ENCODE measurements at regions not wholly inside any gene's neighbourhood (a gene's known extent, or its start where the extent isn't known, plus 50 kb on each side); places are given as distances from the start of the nearest gene placed in this dataset.

DNA sequence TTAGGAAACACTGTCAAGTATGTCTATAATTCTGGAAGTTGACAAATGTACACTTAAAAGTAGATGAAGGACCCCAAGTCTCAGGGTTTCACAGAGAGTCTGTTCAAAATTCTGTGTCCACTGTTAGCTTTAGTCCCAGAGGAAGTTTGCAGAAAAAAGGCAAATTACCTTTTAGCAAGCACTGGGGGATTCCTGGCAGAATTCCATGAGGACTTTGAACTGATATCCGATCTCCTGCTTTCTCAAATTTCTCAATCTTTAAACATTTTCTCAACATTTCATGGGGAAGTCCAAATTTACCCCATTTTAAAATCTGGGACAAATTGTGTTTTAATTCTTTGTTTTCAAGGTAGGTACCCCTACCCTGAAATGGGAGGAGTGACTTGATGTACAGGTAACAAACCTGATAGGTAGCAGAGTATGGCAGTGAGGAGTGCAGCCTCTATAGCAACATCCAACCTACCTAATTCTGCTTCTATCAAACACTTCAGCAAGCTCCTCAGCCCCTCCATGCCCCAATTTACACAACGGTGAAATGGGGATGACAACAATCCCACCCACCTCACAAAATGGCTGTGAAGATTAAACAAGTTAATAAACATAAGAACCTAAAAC, 344.9 kb downstream of the OMA1 start:
- Mint-ChIP-seq H3K27ac (no peak overlapping the region), H3K27me3 (peaks cover 4% of the 10 kb centered on the region), H3K4me3 (no peak overlapping the region), H3K9me3 (no peaks in the 10 kb centered on the region), H3K36me3 (ENCODE audit: low read depth) (no peaks in the 10 kb centered on the region), H3K4me1 (no peaks in the 10 kb centered on the region)
- TF ChIP-seq, protein P1, sequence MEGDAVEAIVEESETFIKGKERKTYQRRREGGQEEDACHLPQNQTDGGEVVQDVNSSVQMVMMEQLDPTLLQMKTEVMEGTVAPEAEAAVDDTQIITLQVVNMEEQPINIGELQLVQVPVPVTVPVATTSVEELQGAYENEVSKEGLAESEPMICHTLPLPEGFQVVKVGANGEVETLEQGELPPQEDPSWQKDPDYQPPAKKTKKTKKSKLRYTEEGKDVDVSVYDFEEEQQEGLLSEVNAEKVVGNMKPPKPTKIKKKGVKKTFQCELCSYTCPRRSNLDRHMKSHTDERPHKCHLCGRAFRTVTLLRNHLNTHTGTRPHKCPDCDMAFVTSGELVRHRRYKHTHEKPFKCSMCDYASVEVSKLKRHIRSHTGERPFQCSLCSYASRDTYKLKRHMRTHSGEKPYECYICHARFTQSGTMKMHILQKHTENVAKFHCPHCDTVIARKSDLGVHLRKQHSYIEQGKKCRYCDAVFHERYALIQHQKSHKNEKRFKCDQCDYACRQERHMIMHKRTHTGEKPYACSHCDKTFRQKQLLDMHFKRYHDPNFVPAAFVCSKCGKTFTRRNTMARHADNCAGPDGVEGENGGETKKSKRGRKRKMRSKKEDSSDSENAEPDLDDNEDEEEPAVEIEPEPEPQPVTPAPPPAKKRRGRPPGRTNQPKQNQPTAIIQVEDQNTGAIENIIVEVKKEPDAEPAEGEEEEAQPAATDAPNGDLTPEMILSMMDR (IDR thresholded peaks at IDR 0.05): no peak
- ChIA-PET POLR2A (no interaction called here), CTCF (no interaction called here)
- ATAC-seq (ENCODE audit: low read depth): no peak
- intact Hi-C loops (cut with micrococcal nuclease): no loop called here
- DNase-seq: no peak

DNA sequence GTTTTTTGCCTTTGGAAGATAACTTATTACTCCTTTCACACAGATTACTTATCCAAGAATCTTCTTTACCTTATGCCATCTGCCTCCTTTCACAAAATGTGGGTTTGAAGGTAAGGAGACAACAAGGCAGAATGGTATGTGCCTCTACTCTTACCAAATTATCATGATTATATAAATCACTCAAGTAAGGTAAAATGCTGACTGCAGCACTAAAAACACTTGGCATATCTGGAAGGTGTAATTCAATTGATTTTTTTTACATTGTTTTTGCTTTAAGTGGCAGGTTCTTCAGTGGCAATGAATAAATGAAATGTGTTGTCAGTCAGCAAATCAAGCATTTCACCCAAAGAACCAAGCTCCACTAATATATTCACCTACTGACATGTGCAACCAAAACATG, 346.1 kb downstream of the OMA1 start:
- Mint-ChIP-seq H3K9me3 (no peaks in the 10 kb centered on the region), H3K27me3 (peaks cover 4% of the 10 kb centered on the region), H3K27ac (no peak overlapping the region), H3K4me1 (no peaks in the 10 kb centered on the region), H3K4me3 (no peak overlapping the region), H3K36me3 (ENCODE audit: low read depth) (no peaks in the 10 kb centered on the region)
- POLR2A ChIA-PET: no interaction called here
- intact Hi-C loops (cut with micrococcal nuclease): no loop called here
- CTCF ChIA-PET: no interaction called here
- TF ChIP-seq, protein P1 (IDR thresholded peaks at IDR 0.05): no peak
- DNase-seq (no peak), ATAC-seq (ENCODE audit: low read depth) (no peak)

DNA sequence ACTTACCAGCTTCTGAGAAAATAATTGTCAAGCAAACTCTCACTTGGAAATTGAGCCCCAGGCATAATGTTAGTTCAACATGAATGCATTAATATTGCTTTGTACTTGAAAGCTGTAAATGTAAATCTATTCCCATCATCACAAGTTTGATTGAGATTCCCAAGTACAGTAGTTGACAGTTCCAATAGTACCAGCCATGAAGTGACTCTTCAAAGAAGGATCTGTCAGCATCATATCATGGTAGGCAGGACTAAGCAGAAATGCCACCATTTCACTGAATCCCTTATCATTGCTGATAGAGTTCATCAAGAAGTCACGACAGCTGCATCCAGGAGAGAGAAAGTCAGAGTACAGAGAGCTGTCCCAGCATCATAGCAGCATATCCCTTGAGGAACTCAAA, 348.7 kb downstream of the OMA1 start:
- intact Hi-C loops (cut with micrococcal nuclease): no loop called here
- no peak overlapping the region for H3K4me3 Mint-ChIP-seq
- peaks cover 10% of the 10 kb centered on the region for H3K27me3 Mint-ChIP-seq
- H3K27ac Mint-ChIP-seq: no peak overlapping the region
- no peaks in the 10 kb centered on the region for H3K4me1 Mint-ChIP-seq
- no peaks in the 10 kb centered on the region for H3K36me3 Mint-ChIP-seq (ENCODE audit: low read depth)
- ChIA-PET CTCF (no interaction called here), POLR2A (interaction anchor here (0.7 kb wide), 1 partner anchor 350 kb away, joined by 3 read pairs; no protein-coding TSS in a partner anchor)
- TF ChIP-seq, protein P1 (IDR thresholded peaks at IDR 0.05): no peak
- ATAC-seq (ENCODE audit: low read depth) (no peak), DNase-seq (no peak)
- H3K9me3 Mint-ChIP-seq: no peaks in the 10 kb centered on the region

DNA sequence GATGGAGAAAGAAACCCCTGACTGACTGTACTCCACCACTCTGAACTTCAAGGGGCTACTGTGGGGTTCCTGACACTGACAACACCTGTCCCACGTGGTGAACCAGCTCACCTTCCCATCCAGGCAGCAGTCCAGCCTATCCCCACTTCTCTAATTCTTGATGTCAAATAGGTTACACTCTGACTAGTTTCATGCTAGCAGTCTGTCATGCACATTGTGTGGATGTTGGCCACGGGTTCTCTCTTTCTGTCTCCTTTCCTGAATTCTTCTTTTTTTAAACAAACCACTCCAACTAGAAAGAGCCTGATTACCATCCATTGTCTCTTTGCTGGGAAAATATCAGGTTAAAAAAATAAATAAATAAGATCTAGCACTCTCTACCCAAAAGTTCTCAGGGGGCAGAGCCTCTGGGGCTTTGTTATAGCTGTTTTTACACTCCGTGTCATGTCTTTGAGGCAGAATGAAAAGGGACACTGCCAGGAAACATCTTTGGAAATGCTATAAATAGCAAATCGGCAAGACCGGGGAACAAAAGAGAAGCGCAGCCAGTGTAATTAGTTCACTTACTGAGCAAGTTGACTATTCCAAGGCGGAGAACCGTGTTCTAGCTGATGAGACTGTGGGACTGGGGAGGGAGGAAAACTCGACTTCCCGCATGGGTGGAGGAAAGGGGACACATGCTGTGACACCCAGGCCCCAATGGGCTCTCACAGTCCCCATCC, 356.1 kb downstream of the OMA1 start:
- no peak for ATAC-seq (ENCODE audit: low read depth)
- Mint-ChIP-seq H3K36me3 (ENCODE audit: low read depth) (no peaks in the 10 kb centered on the region), H3K27me3 (peaks cover 11% of the 10 kb centered on the region), H3K4me1 (no peaks in the 10 kb centered on the region), H3K4me3 (no peak overlapping the region), H3K27ac (no peak overlapping the region), H3K9me3 (no peaks in the 10 kb centered on the region)
- DNase-seq: no peak
- TF ChIP-seq, protein P1 (IDR thresholded peaks at IDR 0.05): no peak
- intact Hi-C loops (cut with micrococcal nuclease): no loop called here
- POLR2A ChIA-PET: no interaction called here
- CTCF ChIA-PET: no interaction called here

DNA sequence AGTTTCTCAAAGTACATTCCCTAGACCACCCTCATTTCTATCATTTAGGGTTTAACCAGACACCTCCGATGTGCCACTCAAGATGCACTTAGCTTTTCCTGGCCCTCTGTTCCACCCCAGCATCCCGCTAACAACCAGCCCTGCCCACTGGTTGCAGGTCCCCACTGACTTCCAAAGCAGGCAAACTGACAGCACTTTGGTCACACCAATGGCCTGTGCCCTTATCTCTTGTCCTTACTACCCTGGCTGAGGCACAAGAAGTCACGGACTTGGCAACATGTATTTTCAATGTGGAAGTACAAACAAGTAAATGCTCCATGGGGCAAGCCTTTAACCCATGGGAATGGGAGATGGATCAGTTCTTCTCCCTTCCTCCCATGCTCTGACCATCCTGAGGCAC, 357.1 kb downstream of the OMA1 start:
- ChIA-PET POLR2A (no interaction called here), CTCF (no interaction called here)
- Mint-ChIP-seq H3K9me3 (no peaks in the 10 kb centered on the region), H3K36me3 (ENCODE audit: low read depth) (no peaks in the 10 kb centered on the region), H3K4me1 (no peaks in the 10 kb centered on the region), H3K27me3 (peaks cover 8% of the 10 kb centered on the region), H3K27ac (no peak overlapping the region), H3K4me3 (no peak overlapping the region)
- intact Hi-C loops (cut with micrococcal nuclease): no loop called here
- no peak for DNase-seq
- TF ChIP-seq, protein P1 (IDR thresholded peaks at IDR 0.05): no peak
- ATAC-seq (ENCODE audit: low read depth): no peak
